Keratinocyte (primary cell): ENCODE measurements at regions not wholly inside any gene's neighbourhood (a gene's known extent, or its start where the extent isn't known, plus 50 kb on each side); places are given as distances from the start of the nearest gene placed in this dataset.

Experiments used
- EZH2 ChIP-seq: IDR thresholded peaks from one replicate; pipeline ENCODE4 v1.6.1; 2012; ENCODE audit warnings: inconsistent platforms, mild to moderate bottlenecking, low read length, moderate library complexity
- TF ChIP-seq, protein P1 (sequence below), 3 experiments: IDR thresholded peaks in 1 of 3; conservative IDR thresholded peaks in 1 of 3; optimal IDR thresholded peaks in 1 of 3; 2 replicates in 2 of 3; 3 replicates in 1 of 3; pipeline versions ENCODE3 to v1.5.1; 2011; ENCODE audit warnings: low read length in 3 of 3, mild to moderate bottlenecking in 3 of 3, moderate library complexity in 2 of 3, control low read depth in 1 of 3, inconsistent platforms in 1 of 3; ENCODE audit not compliant: insufficient read depth in 2 of 3; ENCODE audit errors: extremely low read depth in 1 of 3

DNA sequence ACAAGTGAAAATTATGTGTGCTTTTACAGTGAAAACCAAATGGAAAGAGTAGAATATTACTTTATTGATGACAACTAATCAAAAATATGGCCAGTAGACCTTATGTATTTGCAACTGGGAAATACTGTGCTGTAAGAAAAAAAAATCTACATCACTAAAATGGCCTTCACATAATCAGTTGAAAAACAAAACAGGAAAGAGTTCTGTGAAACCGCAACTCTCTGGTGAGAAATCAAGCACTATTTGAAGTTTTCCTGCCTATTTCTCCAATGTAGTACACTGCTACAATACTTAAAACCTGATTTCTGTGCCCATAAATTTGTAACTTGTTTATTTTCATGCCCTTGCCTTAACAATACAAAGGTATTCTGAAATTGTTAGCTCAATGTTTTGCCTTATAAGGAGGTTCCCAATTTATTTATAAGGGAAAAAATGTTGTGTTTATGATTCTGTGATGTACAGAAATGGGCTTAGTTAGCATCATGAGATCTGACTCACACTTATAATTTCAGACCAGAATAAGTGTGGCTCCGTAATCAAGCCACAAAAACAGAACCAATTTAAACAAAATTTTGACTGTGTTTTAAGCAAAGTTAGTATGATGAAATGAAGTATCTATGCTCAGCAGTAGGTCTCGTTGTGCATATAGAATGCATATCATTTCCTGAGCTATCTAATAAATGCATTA, 147.1 kb downstream of the FAT4 start:
- TF ChIP-seq, protein P1, sequence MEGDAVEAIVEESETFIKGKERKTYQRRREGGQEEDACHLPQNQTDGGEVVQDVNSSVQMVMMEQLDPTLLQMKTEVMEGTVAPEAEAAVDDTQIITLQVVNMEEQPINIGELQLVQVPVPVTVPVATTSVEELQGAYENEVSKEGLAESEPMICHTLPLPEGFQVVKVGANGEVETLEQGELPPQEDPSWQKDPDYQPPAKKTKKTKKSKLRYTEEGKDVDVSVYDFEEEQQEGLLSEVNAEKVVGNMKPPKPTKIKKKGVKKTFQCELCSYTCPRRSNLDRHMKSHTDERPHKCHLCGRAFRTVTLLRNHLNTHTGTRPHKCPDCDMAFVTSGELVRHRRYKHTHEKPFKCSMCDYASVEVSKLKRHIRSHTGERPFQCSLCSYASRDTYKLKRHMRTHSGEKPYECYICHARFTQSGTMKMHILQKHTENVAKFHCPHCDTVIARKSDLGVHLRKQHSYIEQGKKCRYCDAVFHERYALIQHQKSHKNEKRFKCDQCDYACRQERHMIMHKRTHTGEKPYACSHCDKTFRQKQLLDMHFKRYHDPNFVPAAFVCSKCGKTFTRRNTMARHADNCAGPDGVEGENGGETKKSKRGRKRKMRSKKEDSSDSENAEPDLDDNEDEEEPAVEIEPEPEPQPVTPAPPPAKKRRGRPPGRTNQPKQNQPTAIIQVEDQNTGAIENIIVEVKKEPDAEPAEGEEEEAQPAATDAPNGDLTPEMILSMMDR (optimal IDR thresholded peaks at IDR 0.05 in 1 of 3, IDR thresholded peaks at IDR 0.05 in 1 of 3, conservative IDR thresholded peaks at IDR 0.05 in 1 of 3; ENCODE audit: extremely low read depth in 1 of 3, insufficient read depth in 2 of 3, low read length in 3 of 3) = no peak
- TF ChIP-seq EZH2 = no peak
